Upper lobe of left lung (tissue), 6 donors: ENCODE measurements at regions not wholly inside any gene's neighbourhood (a gene's known extent, or its start where the extent isn't known, plus 50 kb on each side); places are given as distances from the start of the nearest gene placed in this dataset.
A peak's percentile ranks its signal among the peaks of the same experiment; 100 is the strongest.

Experiments used
- ATAC-seq, 2 donors: fragments of 200-7000 bp; cut with Tn5 transposase; one replicate each; pipeline ENCODE4 v1.9.1; 2022; ENCODE audit warnings: mild to moderate bottlenecking in 2 of 2, moderate library complexity in 2 of 2; ENCODE audit not compliant: low FRiP score in 2 of 2
- DNase-seq, 2 donors: peaks; one replicate each; pipeline ENCODE4 v3.0.0-alpha.2; 2019 to 2020
- H3K27ac ChIP-seq, 4 donors: fragments of 200-600 bp; sonication (generic); one replicate each; pipeline ENCODE4 v1.5.1; 2016 to 2019
- H3K27me3 ChIP-seq, 4 donors: fragments of 200-600 bp; sonication (generic); one replicate each; pipeline ENCODE4 v1.5.1; 2017 to 2019
- H3K36me3 ChIP-seq, 4 donors: fragments of 200-600 bp; sonication (generic); one replicate each; pipeline ENCODE4 v1.5.1; 2016 to 2019
- H3K4me1 ChIP-seq, 4 donors: fragments of 200-600 bp; sonication (generic); one replicate each; pipeline ENCODE4 v1.5.1; 2018 to 2019
- H3K4me3 ChIP-seq, 4 donors: fragments of 200-600 bp; sonication (generic); one replicate each; pipeline ENCODE4 v1.5.1; 2017 to 2019; ENCODE audit warnings: mild to moderate bottlenecking in 2 of 4, moderate library complexity in 1 of 4
- H3K9me3 ChIP-seq, 4 donors: fragments of 200-600 bp; sonication (generic); one replicate each; pipeline ENCODE4 v1.5.1; 2018 to 2019
- EP300 ChIP-seq, 4 donors: sonication (generic); formaldehyde crosslinking; IDR thresholded peaks; one replicate each; pipeline ENCODE4 v1.5.1; 2017; ENCODE audit warnings: antibody characterized with exemption in 4 of 4, control low read depth in 2 of 4
- POLR2A ChIP-seq, 4 donors: fragments of 450-650 bp; IDR thresholded peaks; one replicate each; pipeline ENCODE4 v1.5.1; 2016 to 2017; ENCODE audit warnings: antibody characterized with exemption in 4 of 4, mild to moderate bottlenecking in 2 of 4
- POLR2AphosphoS5 ChIP-seq, 2 donors: sonication (generic); formaldehyde crosslinking; IDR thresholded peaks; one replicate each; pipeline ENCODE4 v1.5.1; 2017; ENCODE audit warnings: antibody characterized with exemption in 2 of 2
- WGBS, 2 donors: methylation state at CpG; one replicate each; pipeline ENCODE4 v1.1.5; 2017 to 2018; 5-methylcytosine and 5-hydroxymethylcytosine counted together
- TF ChIP-seq, protein P1 (sequence below), 6 experiments: fragments of 450-650 bp in 4 of 6; fragments of 200-600 bp in 2 of 6; sonication (generic) in 2 of 6; IDR thresholded peaks; one replicate each; pipeline ENCODE4 v1.5.1; 2016 to 2019; ENCODE audit warnings: antibody characterized with exemption in 6 of 6
- donor health status: DM: no; HTN: no; CAD: no; lungs with moderate emphysema.
- donor health status: DM: no; HTN: yes; CAD: no; lungs with severe emphysema.

DNA sequence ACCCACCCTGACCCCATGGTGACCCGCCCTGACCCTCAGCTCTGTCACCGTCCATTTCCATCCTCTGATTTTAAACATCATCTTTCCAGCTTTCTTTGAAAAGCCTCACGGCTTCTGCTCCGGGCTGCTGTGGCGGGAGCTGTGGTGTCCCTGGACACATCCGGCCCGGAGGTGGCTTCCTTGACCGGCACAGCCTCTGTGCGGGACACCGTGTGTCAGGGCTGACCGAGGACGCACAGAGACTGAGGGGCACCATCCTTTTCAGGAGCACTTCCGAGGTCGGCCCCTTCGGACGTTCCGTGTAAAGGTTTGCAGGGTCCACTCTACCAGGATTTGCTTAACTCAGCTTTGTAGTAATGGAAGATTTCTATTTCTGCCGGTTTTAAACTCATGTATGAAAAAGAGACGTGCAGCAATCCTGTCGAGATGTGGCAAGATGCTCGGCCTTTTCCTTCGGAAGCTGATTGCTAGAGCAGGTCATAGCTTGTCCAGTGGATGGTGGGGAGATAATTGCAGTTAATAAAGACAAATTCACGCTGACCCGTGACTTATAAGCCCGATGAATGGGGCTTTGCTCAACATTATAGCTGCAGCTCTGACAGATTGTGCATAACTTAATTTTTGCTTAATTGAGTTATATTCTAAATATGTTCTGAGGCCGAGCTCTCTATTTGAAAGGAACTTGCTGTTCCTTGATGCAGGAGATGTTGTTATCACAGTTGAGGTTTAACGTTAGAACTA is 54.4 kb upstream of the CFAP46 start:
- ATAC-seq: no peak
- no peaks in the 10 kb centered on the region for H3K36me3 ChIP-seq
- no peak for DNase-seq
- no peaks in the 10 kb centered on the region for H3K4me1 ChIP-seq
- TF ChIP-seq POLR2AphosphoS5 (IDR thresholded peaks at IDR 0.05) (no peak), EP300 (IDR thresholded peaks at IDR 0.05) (no peak)
- H3K4me3 ChIP-seq: no peak overlapping the region
- 85 to 86% methylated on average over 27 of the region's 27 CpGs for whole genome bisulfite sequencing, 2 donors
- H3K9me3 ChIP-seq: no peaks in the 10 kb centered on the region
- no peak overlapping the region for H3K27ac ChIP-seq
- no peaks in the 10 kb centered on the region for H3K27me3 ChIP-seq

DNA sequence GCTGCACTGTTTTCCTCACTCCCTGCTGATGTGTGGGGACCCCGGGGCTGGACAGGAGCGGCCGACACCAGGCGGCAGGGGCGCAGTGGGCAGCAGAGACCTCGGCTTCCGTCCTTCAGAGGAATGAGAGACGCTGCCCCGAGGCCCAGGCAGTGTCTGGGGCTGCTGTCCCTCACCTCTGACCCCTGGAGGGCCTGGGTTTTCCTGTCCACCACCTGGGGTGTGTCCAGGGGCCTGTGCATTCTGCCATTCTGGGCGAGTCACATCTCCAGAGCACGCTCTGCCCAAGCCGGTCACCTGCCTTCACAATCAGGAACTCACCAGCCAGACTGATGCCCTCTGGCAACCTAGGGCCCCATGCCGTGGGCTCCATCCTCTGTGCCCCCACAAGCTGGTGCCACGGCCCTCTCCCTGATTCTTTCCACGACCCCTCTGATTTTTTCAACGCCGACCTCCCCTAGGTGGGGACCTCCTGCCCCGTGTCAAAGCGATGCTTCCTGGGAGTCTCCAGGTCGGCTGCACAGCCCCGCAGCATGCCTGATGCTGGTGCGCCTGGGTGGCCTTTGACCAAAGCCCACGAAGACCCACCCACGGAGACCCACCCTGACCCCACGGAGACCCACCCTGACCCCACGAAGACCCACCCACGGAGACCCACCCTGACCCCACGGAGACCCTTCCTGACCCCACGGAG is 53.7 kb upstream of the CFAP46 start:
- H3K9me3 ChIP-seq: no peaks in the 10 kb centered on the region
- ATAC-seq (no peak), DNase-seq (no peak)
- 82 to 84% methylated on average over 17 to 26 of the region's 29 CpGs for WGBS, 2 donors
- no peak overlapping the region for H3K4me3 ChIP-seq
- H3K27me3 ChIP-seq: no peaks in the 10 kb centered on the region
- TF ChIP-seq, protein P1, sequence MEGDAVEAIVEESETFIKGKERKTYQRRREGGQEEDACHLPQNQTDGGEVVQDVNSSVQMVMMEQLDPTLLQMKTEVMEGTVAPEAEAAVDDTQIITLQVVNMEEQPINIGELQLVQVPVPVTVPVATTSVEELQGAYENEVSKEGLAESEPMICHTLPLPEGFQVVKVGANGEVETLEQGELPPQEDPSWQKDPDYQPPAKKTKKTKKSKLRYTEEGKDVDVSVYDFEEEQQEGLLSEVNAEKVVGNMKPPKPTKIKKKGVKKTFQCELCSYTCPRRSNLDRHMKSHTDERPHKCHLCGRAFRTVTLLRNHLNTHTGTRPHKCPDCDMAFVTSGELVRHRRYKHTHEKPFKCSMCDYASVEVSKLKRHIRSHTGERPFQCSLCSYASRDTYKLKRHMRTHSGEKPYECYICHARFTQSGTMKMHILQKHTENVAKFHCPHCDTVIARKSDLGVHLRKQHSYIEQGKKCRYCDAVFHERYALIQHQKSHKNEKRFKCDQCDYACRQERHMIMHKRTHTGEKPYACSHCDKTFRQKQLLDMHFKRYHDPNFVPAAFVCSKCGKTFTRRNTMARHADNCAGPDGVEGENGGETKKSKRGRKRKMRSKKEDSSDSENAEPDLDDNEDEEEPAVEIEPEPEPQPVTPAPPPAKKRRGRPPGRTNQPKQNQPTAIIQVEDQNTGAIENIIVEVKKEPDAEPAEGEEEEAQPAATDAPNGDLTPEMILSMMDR (IDR thresholded peaks at IDR 0.05): no peak
- TF ChIP-seq EP300 (IDR thresholded peaks at IDR 0.05) (no peak), POLR2AphosphoS5 (IDR thresholded peaks at IDR 0.05) (no peak), POLR2A (IDR thresholded peaks at IDR 0.05) (no peak)
- H3K36me3 ChIP-seq: no peaks in the 10 kb centered on the region
- H3K4me1 ChIP-seq: no peaks in the 10 kb centered on the region
- no peak overlapping the region for H3K27ac ChIP-seq

DNA sequence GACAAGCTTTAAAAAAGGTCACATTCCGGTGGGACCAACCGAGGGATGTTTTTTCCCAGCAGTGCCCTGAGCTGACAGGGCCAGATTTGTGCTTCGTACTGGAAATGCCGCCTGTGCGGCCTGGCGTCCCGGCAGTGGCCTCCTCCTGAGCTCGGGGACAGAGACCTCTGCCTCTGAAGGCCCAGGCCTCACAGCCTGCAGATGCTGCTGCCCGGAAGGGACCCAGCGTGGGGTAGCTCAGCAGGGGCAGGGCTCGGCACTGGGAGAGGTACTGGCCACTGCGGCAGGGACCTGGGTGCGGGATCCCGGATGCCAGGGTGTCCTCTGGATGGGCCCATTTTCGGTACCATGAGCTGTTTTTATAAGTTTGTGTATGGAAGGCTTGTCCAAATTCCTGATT is 52.4 kb upstream of the CFAP46 start:
- no peak for TF ChIP-seq POLR2A (IDR thresholded peaks at IDR 0.05)
- TF ChIP-seq POLR2AphosphoS5 (IDR thresholded peaks at IDR 0.05): no peak
- TF ChIP-seq, protein P1 (IDR thresholded peaks at IDR 0.05): no peak
- TF ChIP-seq EP300 (IDR thresholded peaks at IDR 0.05): no peak
- Histone ChIP-seq H3K27me3 (no peaks in the 10 kb centered on the region), H3K4me3 (peak overlapping the region in 3 of 4 donors; percentile 36 to 47 (median 47)), H3K27ac (no peak overlapping the region), H3K9me3 (no peaks in the 10 kb centered on the region), H3K36me3 (no peaks in the 10 kb centered on the region), H3K4me1 (no peaks in the 10 kb centered on the region)
- 88 to 91% methylated on average over 14 to 15 of the region's 15 CpGs for WGBS, 2 donors
- ATAC-seq (no peak), DNase-seq (peak in 1 of 2 donors; percentile 69)

DNA sequence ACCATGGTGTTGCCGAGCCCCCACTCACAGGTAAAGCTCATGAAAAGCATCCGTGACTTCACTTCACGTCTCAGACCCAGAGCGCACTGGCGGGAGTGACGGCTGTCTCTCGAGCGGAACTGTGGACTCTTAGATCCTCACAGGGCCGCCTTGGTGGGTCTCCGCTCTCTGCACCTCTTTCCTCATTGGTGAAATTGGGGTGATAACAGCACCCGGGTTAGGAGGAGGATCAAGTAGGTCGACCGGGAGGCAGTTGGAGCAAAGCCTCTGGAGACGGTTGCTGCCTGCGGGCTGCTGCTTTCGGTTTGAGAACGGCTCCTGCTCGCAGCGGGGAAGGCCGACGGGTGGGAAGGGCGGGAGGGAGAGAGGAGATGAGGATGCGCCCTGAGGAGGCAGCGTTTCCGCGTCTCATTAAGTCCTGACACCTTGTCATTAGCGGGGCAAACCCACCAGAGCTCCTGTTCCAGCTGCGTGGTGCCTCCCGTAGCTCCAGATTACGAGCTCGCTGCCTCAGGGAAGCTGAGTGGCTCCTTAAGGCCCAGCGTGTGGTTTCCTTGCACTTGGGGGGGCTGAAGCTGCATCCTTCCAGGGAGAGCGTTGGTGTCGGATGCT is 51.9 kb upstream of the CFAP46 start:
- TF ChIP-seq POLR2A (IDR thresholded peaks at IDR 0.05): no peak
- TF ChIP-seq, protein P1 (IDR thresholded peaks at IDR 0.05): no peak
- no peak for TF ChIP-seq POLR2AphosphoS5 (IDR thresholded peaks at IDR 0.05)
- no peak for TF ChIP-seq EP300 (IDR thresholded peaks at IDR 0.05)
- Histone ChIP-seq H3K4me1 (no peaks in the 10 kb centered on the region), H3K4me3 (peak overlapping the region in 3 of 4 donors; percentile 36 to 47 (median 47)), H3K27ac (no peak overlapping the region), H3K9me3 (no peaks in the 10 kb centered on the region), H3K36me3 (no peaks in the 10 kb centered on the region), H3K27me3 (no peaks in the 10 kb centered on the region)
- whole genome bisulfite sequencing, 2 donors: 23 to 58% methylated on average over 16 to 34 of the region's 34 CpGs
- no peak for DNase-seq
- peak in 1 of 2 donors; percentile 22 for ATAC-seq
